Breast epithelium (tissue), 4 donors: ENCODE measurements at regions not wholly inside any gene's neighbourhood (a gene's known extent, or its start where the extent isn't known, plus 50 kb on each side); places are given as distances from the start of the nearest gene placed in this dataset.

Experiments used
- DNase-seq, 2 donors: peaks; one replicate each; pipeline ENCODE4 v3.0.0-alpha.2; 2019; ENCODE audit warnings: low spot score in 2 of 2
- H3K27ac ChIP-seq, 2 donors: fragments of 200-600 bp; sonication (generic) in 1 of 2; one replicate each; pipeline ENCODE4 v1.5.1; 2016 to 2019; ENCODE audit warnings: mild to moderate bottlenecking in 1 of 2
- H3K27me3 ChIP-seq, 2 donors: fragments of 200-600 bp; sonication (generic) in 1 of 2; one replicate each; pipeline versions ENCODE4 v1.5.1 to v1.6.0; 2017 to 2019; ENCODE audit warnings: control low read depth in 1 of 2, mild to moderate bottlenecking in 1 of 2
- H3K36me3 ChIP-seq: fragments of 200-600 bp; one replicate; pipeline ENCODE4 v1.5.1; 2019
- H3K4me1 ChIP-seq, 2 donors: fragments of 200-600 bp; sonication (generic); one replicate each; pipeline ENCODE4 v1.5.1; 2016 to 2019; ENCODE audit warnings: control low read depth in 1 of 2
- H3K4me3 ChIP-seq, 3 donors: fragments of 200-600 bp; sonication (generic); 1 replicate in 2 of 3; 2 replicates in 1 of 3; pipeline ENCODE4 v1.5.1; 2016 to 2019; ENCODE audit warnings: mild to moderate bottlenecking in 3 of 3, moderate library complexity in 2 of 3
- H3K9me3 ChIP-seq, 2 donors: fragments of 200-600 bp; sonication (generic) in 1 of 2; one replicate each; pipeline ENCODE4 v1.5.1; 2016 to 2019; ENCODE audit warnings: control low read depth in 1 of 2
- POLR2A ChIP-seq: fragments of 450-650 bp; IDR thresholded peaks from one replicate; pipeline ENCODE4 v1.6.1; 2016; ENCODE audit warnings: antibody characterized with exemption, mild to moderate bottlenecking, moderate library complexity
- POLR2AphosphoS5 ChIP-seq, 3 donors: sonication (generic); formaldehyde crosslinking; IDR thresholded peaks; one replicate each; pipeline ENCODE4 v1.6.1; 2017; ENCODE audit warnings: antibody characterized with exemption in 3 of 3
- intact Hi-C: fragments of 100-400 bp; cut with DNase I; formaldehyde crosslinking; loops from one replicate; pipeline ENCODE4 v1.15.1; 2023; ENCODE audit warnings: low total_unique reads
- TF ChIP-seq, protein P1 (sequence below), 3 donors: fragments of 450-650 bp; IDR thresholded peaks; one replicate each; pipeline ENCODE4 v1.5.1; 2016 to 2017; ENCODE audit warnings: antibody characterized with exemption in 3 of 3, mild to moderate bottlenecking in 3 of 3, moderate library complexity in 3 of 3

- H3K4me1 ChIP-seq: no peaks in the 10 kb centered on the region
- DNase-seq: no peak
- intact Hi-C loops: no loop called here
- H3K27ac ChIP-seq: no peak overlapping the region
- no peaks in the 10 kb centered on the region for H3K27me3 ChIP-seq
- no peaks in the 10 kb centered on the region for H3K36me3 ChIP-seq
- no peak overlapping the region for H3K4me3 ChIP-seq
- H3K9me3 ChIP-seq: peaks cover 10% of the 10 kb centered on the region in 2 donors
- no peak for TF ChIP-seq POLR2AphosphoS5 (IDR thresholded peaks at IDR 0.05)
- TF ChIP-seq, protein P1, sequence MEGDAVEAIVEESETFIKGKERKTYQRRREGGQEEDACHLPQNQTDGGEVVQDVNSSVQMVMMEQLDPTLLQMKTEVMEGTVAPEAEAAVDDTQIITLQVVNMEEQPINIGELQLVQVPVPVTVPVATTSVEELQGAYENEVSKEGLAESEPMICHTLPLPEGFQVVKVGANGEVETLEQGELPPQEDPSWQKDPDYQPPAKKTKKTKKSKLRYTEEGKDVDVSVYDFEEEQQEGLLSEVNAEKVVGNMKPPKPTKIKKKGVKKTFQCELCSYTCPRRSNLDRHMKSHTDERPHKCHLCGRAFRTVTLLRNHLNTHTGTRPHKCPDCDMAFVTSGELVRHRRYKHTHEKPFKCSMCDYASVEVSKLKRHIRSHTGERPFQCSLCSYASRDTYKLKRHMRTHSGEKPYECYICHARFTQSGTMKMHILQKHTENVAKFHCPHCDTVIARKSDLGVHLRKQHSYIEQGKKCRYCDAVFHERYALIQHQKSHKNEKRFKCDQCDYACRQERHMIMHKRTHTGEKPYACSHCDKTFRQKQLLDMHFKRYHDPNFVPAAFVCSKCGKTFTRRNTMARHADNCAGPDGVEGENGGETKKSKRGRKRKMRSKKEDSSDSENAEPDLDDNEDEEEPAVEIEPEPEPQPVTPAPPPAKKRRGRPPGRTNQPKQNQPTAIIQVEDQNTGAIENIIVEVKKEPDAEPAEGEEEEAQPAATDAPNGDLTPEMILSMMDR (IDR thresholded peaks at IDR 0.05): no peak
- no peak for TF ChIP-seq POLR2A
Observed at GRCh38 chr6:144397141-144397540, 112.0 kb downstream of the UTRN start.

DNA sequence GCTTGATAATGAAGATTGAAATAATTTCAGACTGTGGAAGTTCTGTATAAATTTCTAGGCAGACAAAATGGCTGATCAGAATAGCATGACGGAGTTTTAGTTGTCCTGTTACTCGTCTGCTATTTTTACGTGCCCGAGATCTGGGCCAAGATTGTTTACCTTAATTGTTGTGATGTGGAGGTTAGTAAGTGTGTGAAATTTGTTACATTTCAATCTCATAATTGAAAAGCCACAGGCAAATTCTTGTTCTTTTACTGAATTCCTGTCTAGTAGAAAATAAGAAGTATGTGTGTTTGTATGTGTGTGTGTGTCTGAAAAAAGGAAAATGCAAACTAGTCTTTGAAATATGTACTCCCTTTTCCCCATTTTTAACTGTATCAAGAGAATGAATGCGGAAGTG is 115.2 kb downstream of the UTRN start:
- Histone ChIP-seq H3K27ac (no peak overlapping the region), H3K4me1 (no peaks in the 10 kb centered on the region), H3K9me3 (peaks cover 10% of the 10 kb centered on the region in 2 donors), H3K27me3 (no peaks in the 10 kb centered on the region), H3K4me3 (no peak overlapping the region), H3K36me3 (no peaks in the 10 kb centered on the region)
- DNase-seq: no peak
- TF ChIP-seq POLR2A (no peak), POLR2AphosphoS5 (IDR thresholded peaks at IDR 0.05) (no peak)
- TF ChIP-seq, protein P1 (IDR thresholded peaks at IDR 0.05): no peak
- intact Hi-C loops: no loop called here

GRCh38 chr6:144401736-144402733 is 116.9 kb downstream of the UTRN start:
- intact Hi-C loops: loop anchor here (2.0 kb wide), 1 partner anchor 31 kb away; no protein-coding TSS in a partner anchor
- H3K9me3 ChIP-seq: peaks cover 10% of the 10 kb centered on the region in 2 donors
- H3K36me3 ChIP-seq: no peaks in the 10 kb centered on the region
- H3K27me3 ChIP-seq: no peaks in the 10 kb centered on the region
- H3K27ac ChIP-seq: no peak overlapping the region
- H3K4me3 ChIP-seq: no peak overlapping the region
- no peaks in the 10 kb centered on the region for H3K4me1 ChIP-seq
- DNase-seq: no peak
- TF ChIP-seq POLR2AphosphoS5 (IDR thresholded peaks at IDR 0.05) (no peak), POLR2A (no peak)
- TF ChIP-seq, protein P1 (IDR thresholded peaks at IDR 0.05): no peak

GRCh38 chr6:144402750-144403149 is 117.6 kb downstream of the UTRN start:
- DNase-seq: no peak
- Histone ChIP-seq H3K27ac (no peak overlapping the region), H3K36me3 (no peaks in the 10 kb centered on the region), H3K9me3 (peaks cover 8 to 9% of the 10 kb centered on the region in 2 donors), H3K4me1 (no peaks in the 10 kb centered on the region), H3K4me3 (no peak overlapping the region), H3K27me3 (no peaks in the 10 kb centered on the region)
- intact Hi-C loops: loop anchor here (2.0 kb wide), 1 partner anchor 32 kb away; no protein-coding TSS in a partner anchor
- TF ChIP-seq POLR2A: no peak
- TF ChIP-seq, protein P1 (IDR thresholded peaks at IDR 0.05): no peak
- TF ChIP-seq POLR2AphosphoS5 (IDR thresholded peaks at IDR 0.05): no peak

DNA sequence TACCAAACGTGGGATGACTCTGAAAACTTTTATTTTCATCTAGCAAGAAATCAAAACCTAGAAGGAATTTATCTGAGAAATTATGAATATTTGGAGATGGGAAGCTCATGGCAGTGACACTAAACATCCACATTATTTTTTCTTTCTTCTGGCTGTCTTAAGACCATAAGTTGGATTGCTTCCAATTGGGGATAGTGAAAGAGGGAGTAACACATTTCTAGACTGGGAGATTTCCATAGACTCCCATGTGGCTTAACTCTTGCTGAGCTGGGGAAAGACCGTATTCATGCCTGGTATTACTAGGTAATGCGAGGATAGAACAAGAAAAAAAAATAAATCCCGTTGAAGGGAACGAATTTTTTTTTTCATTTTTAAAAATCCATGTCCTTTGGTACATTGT is 120.0 kb downstream of the UTRN start:
- no peak overlapping the region for H3K4me3 ChIP-seq
- DNase-seq: no peak
- H3K27me3 ChIP-seq: no peaks in the 10 kb centered on the region
- intact Hi-C loops: no loop called here
- no peaks in the 10 kb centered on the region for H3K36me3 ChIP-seq
- no peaks in the 10 kb centered on the region for H3K4me1 ChIP-seq
- H3K9me3 ChIP-seq: no peaks in the 10 kb centered on the region
- no peak for TF ChIP-seq POLR2A
- TF ChIP-seq, protein P1 (IDR thresholded peaks at IDR 0.05): no peak
- TF ChIP-seq POLR2AphosphoS5 (IDR thresholded peaks at IDR 0.05): no peak
- no peak overlapping the region for H3K27ac ChIP-seq
